ENCODE measurements at regions not wholly inside any gene's neighbourhood (a gene's known extent, or its start where the extent isn't known, plus 50 kb on each side); places are given as distances from the start of the nearest gene placed in this dataset.

- TF ChIP-seq POLR2A (IDR thresholded peaks at IDR 0.05) (no peak), POLR2AphosphoS5 (IDR thresholded peaks at IDR 0.05) (no peak)
- TF ChIP-seq, protein P1, sequence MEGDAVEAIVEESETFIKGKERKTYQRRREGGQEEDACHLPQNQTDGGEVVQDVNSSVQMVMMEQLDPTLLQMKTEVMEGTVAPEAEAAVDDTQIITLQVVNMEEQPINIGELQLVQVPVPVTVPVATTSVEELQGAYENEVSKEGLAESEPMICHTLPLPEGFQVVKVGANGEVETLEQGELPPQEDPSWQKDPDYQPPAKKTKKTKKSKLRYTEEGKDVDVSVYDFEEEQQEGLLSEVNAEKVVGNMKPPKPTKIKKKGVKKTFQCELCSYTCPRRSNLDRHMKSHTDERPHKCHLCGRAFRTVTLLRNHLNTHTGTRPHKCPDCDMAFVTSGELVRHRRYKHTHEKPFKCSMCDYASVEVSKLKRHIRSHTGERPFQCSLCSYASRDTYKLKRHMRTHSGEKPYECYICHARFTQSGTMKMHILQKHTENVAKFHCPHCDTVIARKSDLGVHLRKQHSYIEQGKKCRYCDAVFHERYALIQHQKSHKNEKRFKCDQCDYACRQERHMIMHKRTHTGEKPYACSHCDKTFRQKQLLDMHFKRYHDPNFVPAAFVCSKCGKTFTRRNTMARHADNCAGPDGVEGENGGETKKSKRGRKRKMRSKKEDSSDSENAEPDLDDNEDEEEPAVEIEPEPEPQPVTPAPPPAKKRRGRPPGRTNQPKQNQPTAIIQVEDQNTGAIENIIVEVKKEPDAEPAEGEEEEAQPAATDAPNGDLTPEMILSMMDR (IDR thresholded peaks at IDR 0.05) = no peak
Observed at GRCh38 chr6:170157567-170158218, 133.2 kb downstream of the DLL1 start.

Measured in upper lobe of left lung (tissue), 4 donors.